ENCODE measurements at regions not wholly inside any gene's neighbourhood (a gene's known extent, or its start where the extent isn't known, plus 50 kb on each side); places are given as distances from the start of the nearest gene placed in this dataset.

GRCh38 chr17:77660524-77660923, 298.0 kb upstream of the TNRC6C start:
- Histone ChIP-seq H3K23ac (ENCODE audit: insufficient read length) (no peak overlapping the region), H2BK15ac (ENCODE audit: low read length) (no peak overlapping the region), H3K14ac (ENCODE audit: insufficient read length) (no peak overlapping the region), H3K36me3 (ENCODE audit: control insufficient read depth in 2 of 4, insufficient read depth in 4 of 4, low read length in 3 of 4) (no peaks in the 10 kb centered on the region), H2BK120ac (replicated peaks; ENCODE audit: low read depth, low read length) (no peak overlapping the region), H3K4ac (replicated peaks; ENCODE audit: insufficient read length, low read depth, low read length) (no peak overlapping the region), H3K27ac (ENCODE audit: low read depth, low read length) (no peak overlapping the region), H2AK5ac (ENCODE audit: low read depth, low read length) (no peak overlapping the region), H3K9me3 (ENCODE audit: insufficient read depth in 2 of 2, low read depth in 1 of 2, low read length in 1 of 2) (peaks cover 7 to 9% of the 10 kb centered on the region in 2 experiments; a peak in 3 of 4 replicates), H2BK5ac (ENCODE audit: low read depth, low read length) (no peak overlapping the region), H2BK20ac (ENCODE audit: low read length) (no peak overlapping the region), H4K91ac (replicated peaks; ENCODE audit: insufficient read length, low read length) (no peak overlapping the region), H3K27me3 (replicated peaks in 1 of 4; ENCODE audit: control insufficient read depth in 3 of 4, extremely low read depth in 1 of 4, insufficient read depth in 3 of 4, low read length in 3 of 4) (no peaks in the 10 kb centered on the region), H4K8ac (ENCODE audit: extremely low read depth, insufficient read depth, low read length) (no peak overlapping the region), H3K4me3 (ENCODE audit: extremely low read depth in 1 of 4, insufficient read depth in 2 of 4, low read depth in 3 of 4, low read length in 4 of 4) (no peak overlapping the region), H3K9ac (replicated peaks in 1 of 4; ENCODE audit: extremely low read depth in 1 of 4, low read depth in 3 of 4, low read length in 3 of 4) (no peak overlapping the region), H3K79me2 (ENCODE audit: control insufficient read depth in 1 of 2, insufficient read depth in 2 of 2, low read length in 2 of 2) (no peaks in the 10 kb centered on the region), H3K4me1 (replicated peaks in 1 of 4; ENCODE audit: control insufficient read depth in 3 of 4, insufficient read depth in 4 of 4, low read length in 3 of 4) (no peaks in the 10 kb centered on the region; a peak in 1 of 7 replicates), H2BK12ac (ENCODE audit: low read depth, low read length) (no peak overlapping the region), H3K18ac (ENCODE audit: extremely low read depth, low read length) (no peak overlapping the region), H3K23me2 (ENCODE audit: low read depth, low read length) (no peaks in the 10 kb centered on the region), H4K20me1 (replicated peaks in 1 of 2; ENCODE audit: control insufficient read depth in 1 of 2, insufficient read depth in 2 of 2, low read length in 2 of 2) (no peaks in the 10 kb centered on the region), H3K4me2 (ENCODE audit: insufficient read depth in 1 of 2, low read depth in 2 of 2, low read length in 2 of 2) (no peak overlapping the region), H3K79me1 (ENCODE audit: low read depth, low read length) (no peaks in the 10 kb centered on the region), H4K5ac (ENCODE audit: insufficient read length, low read depth, low read length) (no peak overlapping the region), H3K56ac (replicated peaks; ENCODE audit: insufficient read length, low read depth, low read length) (no peak overlapping the region), H2AFZ (ENCODE audit: low read length) (no peak overlapping the region)
- ChIA-PET CTCF (ENCODE audit: partially characterized antibody) (interaction anchor here (0.5 to 0.6 kb wide), 2 partner anchors 48 to 518 kb away, joined by 3 to 4 read pairs; no protein-coding TSS in a partner anchor), POLR2A (ENCODE audit: partially characterized antibody) (no interaction called here)
- DNase-seq (ENCODE audit: low read depth in 1 of 2, low spot score in 2 of 2) (no peak), FAIRE-seq (no peak)
- 86% methylated on average over 4 of the region's 4 CpGs; no CpG with 5 or more reads in 1 of the 2 experiments for WGBS, 2 experiments (ENCODE audit: extremely low coverage in 1 of 2, insufficient coverage in 1 of 2, insufficient read length in 1 of 2, insufficient replicate concordance in 2 of 2, low coverage in 1 of 2, low lambda C conversion rate in 2 of 2, missing lambda C conversion rate in 1 of 2)
- TF ChIP-seq HDAC2 (IDR thresholded peaks at IDR 0.05; ENCODE audit: borderline replicate concordance in 1 of 2, low read depth in 2 of 2, low read length in 2 of 2) = no peak
- no peak for TF ChIP-seq CHD2 (IDR thresholded peaks at IDR 0.05; ENCODE audit: low read length)
- no peak for TF ChIP-seq JUND (IDR thresholded peaks at IDR 0.05; ENCODE audit: low read length)
- no peak for TF ChIP-seq ASH2L (IDR thresholded peaks at IDR 0.05; ENCODE audit: low read length)
- TF ChIP-seq ATF3 (IDR thresholded peaks at IDR 0.05; ENCODE audit: insufficient read depth, low read depth, low read length) = no peak
- no peak for TF ChIP-seq JUN (IDR thresholded peaks at IDR 0.05; ENCODE audit: low read depth, low read length)
- no peak for TF ChIP-seq RAD21 (IDR thresholded peaks at IDR 0.05 in 1 of 2, conservative IDR thresholded peaks at IDR 0.05 in 1 of 2; ENCODE audit: low read depth in 2 of 2, low read length in 2 of 2)
- TF ChIP-seq CEBPB (IDR thresholded peaks at IDR 0.05; ENCODE audit: low read depth, low read length) = no peak
- no peak for TF ChIP-seq POU5F1 (IDR thresholded peaks at IDR 0.05; ENCODE audit: low read depth, low read length)
